Dedifferentiated amniotic fluid mesenchymal stem cell (primary cell): ENCODE measurements at regions not wholly inside any gene's neighbourhood (a gene's known extent, or its start where the extent isn't known, plus 50 kb on each side); places are given as distances from the start of the nearest gene placed in this dataset.
"Not testable (repeated sequence)": the region's sequence is repeated elsewhere in the genome, so short reads cannot be mapped to it uniquely, and the experiment has no call there.

Source experiments
- DNase-seq: peaks from one replicate; pipeline ENCODE4 v3.0.0-alpha.2; 2016; ENCODE audit errors: extremely low spot score

GRCh38 chr3:107468782-107469181 lies 54.0 kb upstream of the BBX start:
- no peak for DNase-seq

- not testable (repeated sequence) for DNase-seq
These were observed 52.3 kb upstream of the BBX start for GRCh38 chr3:107470496-107470895.
